Tibial nerve (tissue), 4 donors: ENCODE measurements at regions not wholly inside any gene's neighbourhood (a gene's known extent, or its start where the extent isn't known, plus 50 kb on each side); places are given as distances from the start of the nearest gene placed in this dataset.

ENCODE experiments used
- DNase-seq, 2 donors: peaks; one replicate each; pipeline ENCODE4 v3.0.0-alpha.2; 2019; ENCODE audit warnings: low spot score in 2 of 2
- H3K27ac ChIP-seq, 4 donors: fragments of 200-600 bp; sonication (generic) in 3 of 4; one replicate each; pipeline ENCODE4 v1.5.1; 2017 to 2019; ENCODE audit warnings: mild to moderate bottlenecking in 1 of 4
- H3K27me3 ChIP-seq, 2 donors: fragments of 200-600 bp; sonication (generic) in 1 of 2; one replicate each; pipeline versions ENCODE4 v1.5.1 to v1.6.0; 2017 to 2019
- H3K36me3 ChIP-seq, 3 donors: fragments of 200-600 bp; sonication (generic); one replicate each; pipeline ENCODE4 v1.5.1; 2018 to 2019
- H3K4me1 ChIP-seq, 4 donors: fragments of 200-600 bp; sonication (generic) in 3 of 4; one replicate each; pipeline ENCODE4 v1.5.1; 2017 to 2019
- H3K4me3 ChIP-seq, 4 donors: fragments of 200-600 bp; sonication (generic) in 3 of 4; one replicate each; pipeline ENCODE4 v1.5.1; 2017 to 2019; ENCODE audit warnings: mild to moderate bottlenecking in 1 of 4, moderate library complexity in 1 of 4
- H3K9me3 ChIP-seq, 4 donors: fragments of 200-600 bp; sonication (generic) in 3 of 4; one replicate each; pipeline ENCODE4 v1.5.1; 2017 to 2019
- EP300 ChIP-seq, 2 donors: sonication (generic); formaldehyde crosslinking; IDR thresholded peaks; one replicate each; pipeline ENCODE4 v1.6.1; 2017; ENCODE audit warnings: antibody characterized with exemption in 2 of 2, mild to moderate bottlenecking in 1 of 2
- POLR2A ChIP-seq, 2 donors: fragments of 450-650 bp; IDR thresholded peaks; one replicate each; pipeline ENCODE4 v1.6.1; 2017; ENCODE audit warnings: antibody characterized with exemption in 2 of 2, mild to moderate bottlenecking in 2 of 2, moderate library complexity in 2 of 2
- WGBS, 2 donors: methylation state at CpG; one replicate each; pipeline ENCODE4 v1.1.5; 2018; 5-methylcytosine and 5-hydroxymethylcytosine counted together
- TF ChIP-seq, protein P1 (sequence below), 5 experiments: fragments of 200-600 bp in 3 of 5; fragments of 450-650 bp in 2 of 5; sonication (generic) in 3 of 5; IDR thresholded peaks; one replicate each; pipeline ENCODE4 v1.5.1; 2016 to 2019; ENCODE audit warnings: antibody characterized with exemption in 5 of 5, mild to moderate bottlenecking in 3 of 5, moderate library complexity in 2 of 5

DNA sequence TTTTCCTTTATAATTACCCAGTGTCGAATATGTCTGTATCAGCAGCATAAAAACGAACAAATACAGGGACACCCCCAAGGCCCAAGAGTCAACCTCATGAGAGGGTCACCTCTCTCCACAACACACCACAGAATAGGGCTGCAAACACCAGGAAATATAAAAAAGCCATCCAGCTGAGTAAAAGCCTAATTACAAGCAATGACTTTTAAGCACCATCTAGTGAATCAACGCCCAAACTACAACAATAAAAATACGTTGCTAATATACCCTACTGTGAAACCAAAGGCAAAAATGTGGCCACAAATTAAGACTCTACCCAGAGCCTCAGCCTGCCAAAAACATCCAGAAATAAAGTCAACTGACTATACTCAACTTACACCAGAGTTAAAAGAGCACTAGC, 817.9 kb upstream of the NEGR1 start:
- peaks cover 0 to 5% (median 0%) of the 10 kb centered on the region in 4 donors for H3K9me3 ChIP-seq
- no peaks in the 10 kb centered on the region for H3K27me3 ChIP-seq
- TF ChIP-seq POLR2A (IDR thresholded peaks at IDR 0.05) = no peak
- TF ChIP-seq, protein P1, sequence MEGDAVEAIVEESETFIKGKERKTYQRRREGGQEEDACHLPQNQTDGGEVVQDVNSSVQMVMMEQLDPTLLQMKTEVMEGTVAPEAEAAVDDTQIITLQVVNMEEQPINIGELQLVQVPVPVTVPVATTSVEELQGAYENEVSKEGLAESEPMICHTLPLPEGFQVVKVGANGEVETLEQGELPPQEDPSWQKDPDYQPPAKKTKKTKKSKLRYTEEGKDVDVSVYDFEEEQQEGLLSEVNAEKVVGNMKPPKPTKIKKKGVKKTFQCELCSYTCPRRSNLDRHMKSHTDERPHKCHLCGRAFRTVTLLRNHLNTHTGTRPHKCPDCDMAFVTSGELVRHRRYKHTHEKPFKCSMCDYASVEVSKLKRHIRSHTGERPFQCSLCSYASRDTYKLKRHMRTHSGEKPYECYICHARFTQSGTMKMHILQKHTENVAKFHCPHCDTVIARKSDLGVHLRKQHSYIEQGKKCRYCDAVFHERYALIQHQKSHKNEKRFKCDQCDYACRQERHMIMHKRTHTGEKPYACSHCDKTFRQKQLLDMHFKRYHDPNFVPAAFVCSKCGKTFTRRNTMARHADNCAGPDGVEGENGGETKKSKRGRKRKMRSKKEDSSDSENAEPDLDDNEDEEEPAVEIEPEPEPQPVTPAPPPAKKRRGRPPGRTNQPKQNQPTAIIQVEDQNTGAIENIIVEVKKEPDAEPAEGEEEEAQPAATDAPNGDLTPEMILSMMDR (IDR thresholded peaks at IDR 0.05) = no peak
- no peak for TF ChIP-seq EP300 (IDR thresholded peaks at IDR 0.05)
- no peaks in the 10 kb centered on the region for H3K4me1 ChIP-seq
- no peak overlapping the region for H3K27ac ChIP-seq
- no peak overlapping the region for H3K4me3 ChIP-seq
- 53 to 62% methylated on average over 4 of the region's 4 CpGs for WGBS, 2 donors
- DNase-seq = no peak
- no peaks in the 10 kb centered on the region for H3K36me3 ChIP-seq

DNA sequence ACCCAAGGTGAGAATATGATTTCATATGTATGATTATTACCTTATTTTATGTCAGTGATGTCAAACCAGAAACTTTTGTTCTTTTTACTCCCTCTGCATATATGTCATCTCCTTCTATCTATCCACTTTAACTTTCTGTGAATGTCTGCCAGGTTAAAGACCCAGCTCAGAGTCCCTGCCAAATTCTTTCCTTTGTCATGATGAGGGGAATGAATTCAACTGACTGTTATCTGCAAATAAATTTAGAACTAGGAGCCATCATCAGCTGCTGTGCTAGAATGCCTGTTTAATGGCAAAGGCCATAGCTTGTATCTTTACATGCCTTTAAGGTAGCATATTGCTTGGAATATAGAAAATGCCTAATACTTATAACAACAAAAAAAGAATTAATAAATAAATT, 815.6 kb upstream of the NEGR1 start:
- no peaks in the 10 kb centered on the region for H3K4me1 ChIP-seq
- H3K27me3 ChIP-seq = no peaks in the 10 kb centered on the region
- no peak overlapping the region for H3K27ac ChIP-seq
- peaks cover 0 to under 1% (median 0%) of the 10 kb centered on the region in 4 donors for H3K9me3 ChIP-seq
- no peaks in the 10 kb centered on the region for H3K36me3 ChIP-seq
- DNase-seq = no peak
- TF ChIP-seq, protein P1 (IDR thresholded peaks at IDR 0.05) = no peak
- TF ChIP-seq EP300 (IDR thresholded peaks at IDR 0.05) (no peak), POLR2A (IDR thresholded peaks at IDR 0.05) (no peak)
- H3K4me3 ChIP-seq = no peak overlapping the region

DNA sequence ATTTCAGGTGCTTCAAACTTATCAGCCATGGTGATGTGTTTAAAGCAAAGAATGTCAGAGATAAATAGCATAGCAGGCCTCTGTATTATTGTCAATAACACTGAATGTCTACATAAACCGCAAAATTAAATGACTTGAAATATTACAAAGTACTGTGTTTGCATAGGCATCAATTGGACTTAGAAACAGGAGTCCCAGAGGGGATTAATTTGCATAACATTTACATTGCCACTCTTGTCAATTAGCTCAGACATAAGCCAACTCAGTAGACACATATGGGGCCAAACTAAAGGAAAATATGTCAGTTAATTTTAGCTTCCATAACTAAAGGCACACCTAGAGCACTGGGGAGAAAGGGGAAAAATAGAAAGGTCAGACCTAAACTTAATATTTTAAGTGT, 814.5 kb upstream of the NEGR1 start:
- Histone ChIP-seq H3K27me3 (no peaks in the 10 kb centered on the region), H3K27ac (no peak overlapping the region), H3K4me1 (no peaks in the 10 kb centered on the region), H3K36me3 (no peaks in the 10 kb centered on the region), H3K9me3 (peaks cover 0 to 7% (median 0%) of the 10 kb centered on the region in 4 donors), H3K4me3 (no peak overlapping the region)
- no peak for TF ChIP-seq EP300 (IDR thresholded peaks at IDR 0.05)
- TF ChIP-seq, protein P1 (IDR thresholded peaks at IDR 0.05) = no peak
- TF ChIP-seq POLR2A (IDR thresholded peaks at IDR 0.05) = no peak
- no peak for DNase-seq
- WGBS, 2 donors = 85 to 86% methylated on average over 1 of the region's 1 CpG

DNA sequence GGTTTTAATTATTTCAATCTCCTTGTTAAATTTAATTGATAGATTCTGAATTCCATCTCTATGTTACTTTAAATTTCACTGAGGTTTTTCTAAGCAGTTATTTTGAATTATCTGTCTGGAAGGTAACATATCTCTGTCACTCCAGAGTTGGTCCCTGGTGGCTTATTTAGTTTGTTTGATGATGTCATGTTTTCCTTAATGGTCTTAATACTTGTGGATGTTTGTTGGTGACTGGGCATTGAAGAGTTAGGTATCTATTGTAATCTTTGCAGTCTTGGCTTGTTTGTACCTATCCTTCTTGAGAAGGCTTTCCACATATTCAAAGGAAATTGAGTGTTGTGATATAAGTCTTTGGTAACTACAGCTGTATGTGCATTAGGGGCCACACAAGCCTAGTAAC, 810.0 kb upstream of the NEGR1 start:
- Histone ChIP-seq H3K9me3 (peaks cover 0 to 12% (median 0%) of the 10 kb centered on the region in 4 donors), H3K4me3 (no peak overlapping the region), H3K36me3 (no peaks in the 10 kb centered on the region), H3K4me1 (no peaks in the 10 kb centered on the region), H3K27me3 (no peaks in the 10 kb centered on the region), H3K27ac (no peak overlapping the region)
- DNase-seq = no peak
- TF ChIP-seq, protein P1 (IDR thresholded peaks at IDR 0.05) = no peak
- TF ChIP-seq POLR2A (IDR thresholded peaks at IDR 0.05) (no peak), EP300 (IDR thresholded peaks at IDR 0.05) (no peak)

DNA sequence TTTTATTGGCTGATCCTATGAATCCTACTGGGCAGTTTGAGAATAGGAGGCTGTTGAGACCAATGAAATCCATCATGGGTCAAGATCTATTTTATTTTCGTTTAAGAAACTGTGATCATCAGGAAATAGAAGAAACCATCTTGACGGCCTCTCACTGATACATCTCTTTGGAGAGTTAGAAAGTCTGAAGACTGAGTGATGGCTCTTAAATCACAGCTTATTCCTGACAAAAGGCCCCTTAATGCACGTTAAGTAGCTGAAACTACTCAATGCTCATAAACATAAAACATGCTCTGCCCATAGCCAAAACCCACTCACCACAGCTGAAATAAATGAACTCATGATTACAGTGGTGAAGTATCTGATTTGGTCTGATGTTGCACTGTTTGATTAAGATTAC, 784.5 kb upstream of the NEGR1 start:
- 19 to 38% methylated on average over 3 of the region's 3 CpGs for WGBS, 2 donors
- H3K36me3 ChIP-seq = no peaks in the 10 kb centered on the region
- no peaks in the 10 kb centered on the region for H3K4me1 ChIP-seq
- DNase-seq = no peak
- no peaks in the 10 kb centered on the region for H3K27me3 ChIP-seq
- H3K27ac ChIP-seq = no peak overlapping the region
- no peak for TF ChIP-seq POLR2A (IDR thresholded peaks at IDR 0.05)
- TF ChIP-seq, protein P1 (IDR thresholded peaks at IDR 0.05) = no peak
- TF ChIP-seq EP300 (IDR thresholded peaks at IDR 0.05) = no peak
- no peak overlapping the region for H3K4me3 ChIP-seq
- no peaks in the 10 kb centered on the region for H3K9me3 ChIP-seq
